ENCODE measurements at regions not wholly inside any gene's neighbourhood (a gene's known extent, or its start where the extent isn't known, plus 50 kb on each side); places are given as distances from the start of the nearest gene placed in this dataset.
A peak's percentile ranks its signal among the peaks of the same experiment; 100 is the strongest.

DNA sequence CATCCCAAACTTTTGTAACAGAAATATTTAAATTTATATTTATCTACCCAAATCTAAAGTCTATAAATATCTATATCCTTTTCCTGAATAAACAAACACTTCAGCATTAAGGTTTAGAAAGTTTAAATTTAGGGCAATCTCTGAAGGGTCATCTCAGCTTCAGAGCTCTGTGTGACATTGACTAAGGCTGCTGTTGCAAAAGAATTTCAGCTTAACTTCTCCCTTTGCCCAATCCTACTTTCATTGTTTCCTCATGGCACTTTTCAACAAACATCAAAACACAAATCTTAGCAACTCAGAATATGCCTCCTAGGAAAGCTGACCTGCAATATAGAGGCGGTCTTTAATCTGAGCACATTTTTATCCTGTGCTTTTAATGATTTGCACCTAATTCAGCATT, 79.7 kb upstream of the BANK1 start:
- H3K4me1 ChIP-seq (ENCODE audit: low read depth) = no peaks in the 10 kb centered on the region
- TF ChIP-seq, protein P1, sequence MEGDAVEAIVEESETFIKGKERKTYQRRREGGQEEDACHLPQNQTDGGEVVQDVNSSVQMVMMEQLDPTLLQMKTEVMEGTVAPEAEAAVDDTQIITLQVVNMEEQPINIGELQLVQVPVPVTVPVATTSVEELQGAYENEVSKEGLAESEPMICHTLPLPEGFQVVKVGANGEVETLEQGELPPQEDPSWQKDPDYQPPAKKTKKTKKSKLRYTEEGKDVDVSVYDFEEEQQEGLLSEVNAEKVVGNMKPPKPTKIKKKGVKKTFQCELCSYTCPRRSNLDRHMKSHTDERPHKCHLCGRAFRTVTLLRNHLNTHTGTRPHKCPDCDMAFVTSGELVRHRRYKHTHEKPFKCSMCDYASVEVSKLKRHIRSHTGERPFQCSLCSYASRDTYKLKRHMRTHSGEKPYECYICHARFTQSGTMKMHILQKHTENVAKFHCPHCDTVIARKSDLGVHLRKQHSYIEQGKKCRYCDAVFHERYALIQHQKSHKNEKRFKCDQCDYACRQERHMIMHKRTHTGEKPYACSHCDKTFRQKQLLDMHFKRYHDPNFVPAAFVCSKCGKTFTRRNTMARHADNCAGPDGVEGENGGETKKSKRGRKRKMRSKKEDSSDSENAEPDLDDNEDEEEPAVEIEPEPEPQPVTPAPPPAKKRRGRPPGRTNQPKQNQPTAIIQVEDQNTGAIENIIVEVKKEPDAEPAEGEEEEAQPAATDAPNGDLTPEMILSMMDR (IDR thresholded peaks at IDR 0.05; ENCODE audit: low read depth, low read length) = no peak
- no peak overlapping the region for H3K4me3 ChIP-seq

DNA sequence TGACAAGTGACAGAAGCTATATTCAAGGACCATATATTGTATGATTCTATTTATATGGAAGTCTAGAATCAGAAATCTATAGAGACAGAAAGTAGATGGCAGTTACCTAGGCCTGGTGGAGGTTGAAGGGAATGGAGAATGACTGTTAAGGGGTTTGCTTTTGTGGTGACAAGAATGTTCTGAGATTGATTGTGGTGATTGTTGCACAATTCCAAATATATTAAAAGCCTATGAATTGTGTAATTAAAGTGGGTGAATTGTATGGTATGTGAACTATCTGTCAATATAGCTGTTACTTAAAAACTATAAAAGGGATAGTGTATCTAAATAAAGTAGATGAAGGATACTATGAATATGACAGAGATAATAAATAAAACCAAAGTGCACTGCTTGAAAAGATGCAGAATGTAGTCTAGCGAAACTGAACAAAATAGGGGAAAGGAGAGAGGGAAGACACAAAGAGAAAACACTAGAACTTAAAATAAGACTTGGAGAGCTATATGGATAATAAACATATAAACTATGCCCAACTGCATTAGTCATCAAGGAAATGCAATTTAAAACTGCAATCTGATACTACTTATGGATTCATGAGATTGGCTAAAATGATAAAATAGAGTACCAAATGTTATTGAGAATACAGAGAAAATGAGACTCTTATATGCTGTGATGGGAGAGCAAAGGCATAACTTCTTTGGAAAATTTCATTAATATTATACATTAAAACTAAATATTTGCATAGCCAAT, 82.1 kb upstream of the BANK1 start:
- DNase-seq (ENCODE audit: low read depth in 1 of 2, low spot score in 1 of 2) = peak in 1 of 2 donors; percentile 6
- Histone ChIP-seq H3K36me3 (no peaks in the 10 kb centered on the region), H3K4me1 (ENCODE audit: low read depth) (no peaks in the 10 kb centered on the region), H3K27ac (no peak overlapping the region), H3K27me3 (no peaks in the 10 kb centered on the region), H3K9me3 (ENCODE audit: low read depth) (no peaks in the 10 kb centered on the region), H3K4me3 (no peak overlapping the region)
- TF ChIP-seq, protein P1 (IDR thresholded peaks at IDR 0.05; ENCODE audit: low read depth, low read length) = no peak

More for the DNA sequence above, 79.7 kb upstream of the BANK1 start:
- Histone ChIP-seq H3K36me3 (no peaks in the 10 kb centered on the region), H3K9me3 (ENCODE audit: low read depth) (no peaks in the 10 kb centered on the region), H3K27ac (no peak overlapping the region), H3K27me3 (no peaks in the 10 kb centered on the region)
- no peak for DNase-seq (ENCODE audit: low read depth in 1 of 2, low spot score in 1 of 2)

DNA sequence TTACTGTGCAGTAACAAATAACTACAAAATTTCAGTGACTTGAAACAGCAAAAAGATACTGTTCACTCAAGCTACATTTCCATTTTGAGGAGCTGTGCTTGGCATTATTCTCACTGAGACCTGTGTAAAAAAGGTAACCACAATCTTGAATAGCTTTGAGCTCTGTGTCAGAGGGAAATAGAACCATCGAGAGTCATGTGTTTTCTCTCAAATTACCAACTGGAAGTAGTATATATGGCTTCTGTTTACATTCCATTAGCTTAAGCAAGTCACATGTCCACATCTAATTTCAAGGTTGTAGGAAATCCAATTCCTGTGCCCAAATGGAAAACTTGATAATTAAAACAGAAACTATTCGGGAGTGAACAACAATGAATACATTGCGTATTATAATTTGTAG, 82.9 kb upstream of the BANK1 start:
- Histone ChIP-seq H3K4me1 (ENCODE audit: low read depth) (no peaks in the 10 kb centered on the region), H3K9me3 (ENCODE audit: low read depth) (no peaks in the 10 kb centered on the region), H3K27me3 (no peaks in the 10 kb centered on the region), H3K27ac (no peak overlapping the region), H3K36me3 (no peaks in the 10 kb centered on the region), H3K4me3 (no peak overlapping the region)
- TF ChIP-seq, protein P1 (IDR thresholded peaks at IDR 0.05; ENCODE audit: low read depth, low read length) = no peak
- no peak for DNase-seq (ENCODE audit: low read depth in 1 of 2, low spot score in 1 of 2)

DNA sequence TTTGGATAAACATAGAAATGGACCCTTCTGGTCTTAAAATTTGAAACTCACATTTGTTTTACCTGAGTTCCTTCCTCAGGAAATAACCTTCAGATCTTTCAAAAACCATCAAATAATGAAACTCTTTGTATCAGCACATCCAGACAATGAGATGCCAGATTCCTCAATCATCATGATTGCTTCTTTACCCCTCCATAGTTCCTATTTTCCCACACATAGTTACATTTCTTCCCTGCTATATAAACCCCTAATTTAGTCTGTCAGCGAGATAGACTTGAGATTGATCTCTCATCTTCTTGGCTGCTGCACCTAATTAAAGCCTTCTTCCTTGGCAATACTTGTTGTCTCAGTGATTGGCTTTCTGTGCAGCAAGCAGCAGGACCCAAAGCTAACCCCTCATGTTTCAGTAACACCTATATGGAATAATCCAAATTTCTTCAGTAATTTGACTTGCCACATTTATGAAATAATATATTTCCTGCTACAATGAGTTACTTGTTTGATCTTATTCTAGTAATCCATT, 83.9 kb upstream of the BANK1 start:
- Histone ChIP-seq H3K4me3 (no peak overlapping the region), H3K27ac (no peak overlapping the region), H3K9me3 (ENCODE audit: low read depth) (no peaks in the 10 kb centered on the region), H3K36me3 (no peaks in the 10 kb centered on the region), H3K4me1 (ENCODE audit: low read depth) (no peaks in the 10 kb centered on the region), H3K27me3 (no peaks in the 10 kb centered on the region)
- TF ChIP-seq, protein P1 (IDR thresholded peaks at IDR 0.05; ENCODE audit: low read depth, low read length) = no peak
- no peak for DNase-seq (ENCODE audit: low read depth in 1 of 2, low spot score in 1 of 2)

DNA sequence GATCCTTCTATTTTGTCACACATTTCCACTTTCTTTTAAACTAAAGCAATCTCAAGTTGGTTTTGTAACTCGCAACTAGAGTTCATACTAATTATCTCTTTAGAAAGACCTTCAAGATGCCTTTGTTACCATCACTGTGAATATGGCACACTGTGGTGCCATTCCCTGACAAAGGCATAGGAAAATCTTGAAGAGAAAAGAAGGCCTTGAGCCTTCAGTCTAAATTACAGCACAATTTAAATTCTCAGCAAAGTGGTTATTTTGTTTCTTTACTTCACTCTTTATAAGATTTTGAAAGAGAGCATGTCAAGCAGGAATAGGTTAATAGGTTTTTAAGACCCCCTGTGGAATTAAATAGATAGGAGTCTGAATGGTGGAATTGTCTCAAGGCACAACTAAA, 89.0 kb upstream of the BANK1 start:
- Histone ChIP-seq H3K27me3 (no peaks in the 10 kb centered on the region), H3K4me1 (ENCODE audit: low read depth) (peaks cover 13% of the 10 kb centered on the region), H3K36me3 (no peaks in the 10 kb centered on the region), H3K9me3 (ENCODE audit: low read depth) (no peaks in the 10 kb centered on the region), H3K27ac (no peak overlapping the region), H3K4me3 (no peak overlapping the region)
- no peak for DNase-seq (ENCODE audit: low read depth in 1 of 2, low spot score in 1 of 2)
- TF ChIP-seq, protein P1 (IDR thresholded peaks at IDR 0.05; ENCODE audit: low read depth, low read length) = no peak
